WTC11 (cell line): ENCODE measurements at regions not wholly inside any gene's neighbourhood (a gene's known extent, or its start where the extent isn't known, plus 50 kb on each side); places are given as distances from the start of the nearest gene placed in this dataset.

Experiments
- ATAC-seq: fragments of 200-7000 bp; cut with Tn5 transposase; 2 replicates; pipeline ENCODE4 v1.10.0; 2021; ENCODE audit warnings: mild to moderate bottlenecking, moderate library complexity
- CTCF ChIA-PET: fragments of 300-600 bp; sonication (Branson Sonifier 250); formaldehyde crosslinking; loops from one replicate; lab custom pipeline; 2021; ENCODE audit warnings: antibody characterized with exemption; lab: Charles Lee
- POLR2A ChIA-PET: fragments of 350-600 bp; sonication (Branson Sonifier 250); formaldehyde crosslinking; loops from one replicate; lab custom pipeline; 2021; ENCODE audit warnings: antibody characterized with exemption; lab: Charles Lee
- DNase-seq: peaks from one replicate; pipeline ENCODE4 v3.0.0; 2021; ENCODE audit warnings: low spot score
- H3K27ac Mint-ChIP-seq: 2 replicates; pipeline ENCODE4 v1.8.0; 2021; ENCODE audit warnings: mixed read lengths
- H3K27me3 Mint-ChIP-seq: 2 replicates; pipeline ENCODE4 v1.8.0; 2021; ENCODE audit warnings: low read depth, mild to moderate bottlenecking, moderate library complexity, mixed read lengths
- H3K36me3 Mint-ChIP-seq: 2 replicates; pipeline ENCODE4 v1.8.0; 2021; ENCODE audit warnings: mixed read lengths
- H3K4me1 Mint-ChIP-seq: 2 replicates; pipeline ENCODE4 v1.8.0; 2022; ENCODE audit warnings: mixed read lengths
- H3K4me3 Mint-ChIP-seq: 2 replicates; pipeline ENCODE4 v1.8.0; 2021; ENCODE audit warnings: mild to moderate bottlenecking, moderate library complexity, mixed read lengths
- H3K9me3 Mint-ChIP-seq: 2 replicates; pipeline ENCODE4 v1.8.0; 2021; ENCODE audit warnings: mixed read lengths
- AFF4 ChIP-seq: sonication (generic); formaldehyde crosslinking; IDR thresholded peaks from 2 replicates; pipeline ENCODE4 v1.8.1; 2023; ENCODE audit warnings: mild to moderate bottlenecking, missing genetic modification reagents, borderline replicate concordance
- ATF3 ChIP-seq: sonication (generic); formaldehyde crosslinking; conservative IDR thresholded peaks from 2 replicates; pipeline ENCODE4 v1.8.1; 2022; ENCODE audit warnings: mild to moderate bottlenecking, missing genetic modification reagents
- CTCF ChIP-seq: fragments of 200-600 bp; IDR thresholded peaks from 2 replicates; pipeline ENCODE4 v1.8.0; 2022; ENCODE audit warnings: antibody characterized with exemption
- E2F5 ChIP-seq: sonication (generic); formaldehyde crosslinking; IDR thresholded peaks from 2 replicates; pipeline ENCODE4 v1.8.1; 2022; ENCODE audit warnings: mild to moderate bottlenecking, moderate library complexity, missing genetic modification reagents
- FOXJ3 ChIP-seq: sonication (generic); formaldehyde crosslinking; IDR thresholded peaks from 2 replicates; pipeline ENCODE4 v1.9.0; 2021; ENCODE audit warnings: missing genetic modification reagents, mild to moderate bottlenecking, borderline replicate concordance
- GTF2I ChIP-seq: fragments of 250-450 bp; sonication (Bioruptor Pico); conservative IDR thresholded peaks from 2 replicates; pipeline ENCODE4 v1.4.0; 2021; ENCODE audit warnings: mild to moderate bottlenecking
- HMGA2 ChIP-seq: fragments of 250-450 bp; sonication (Bioruptor Pico); IDR thresholded peaks from 2 replicates; pipeline ENCODE4 v1.4.0; 2021; ENCODE audit warnings: mild to moderate bottlenecking, moderate library complexity
- HMGXB4 ChIP-seq: sonication (generic); formaldehyde crosslinking; IDR thresholded peaks from 2 replicates; pipeline ENCODE4 v1.8.1; 2023; ENCODE audit warnings: mild to moderate bottlenecking, moderate library complexity, missing genetic modification reagents
- MLX ChIP-seq: sonication (generic); formaldehyde crosslinking; IDR thresholded peaks from 2 replicates; pipeline ENCODE4 v1.8.1; 2023; ENCODE audit warnings: mild to moderate bottlenecking, missing genetic modification reagents, moderate library complexity
- OVOL2 ChIP-seq: fragments of 250-450 bp; sonication (Bioruptor Pico); IDR thresholded peaks from 2 replicates; pipeline ENCODE4 v1.9.0; 2021; ENCODE audit warnings: mild to moderate bottlenecking, borderline replicate concordance
- RELA ChIP-seq: sonication (generic); formaldehyde crosslinking; IDR thresholded peaks from 2 replicates; pipeline ENCODE4 v1.8.1; 2022; ENCODE audit warnings: missing genetic modification reagents, mild to moderate bottlenecking, borderline replicate concordance
- SP1 ChIP-seq: sonication (generic); formaldehyde crosslinking; conservative IDR thresholded peaks from 2 replicates; pipeline ENCODE4 v1.8.1; 2022; ENCODE audit warnings: missing genetic modification reagents
- STAT6 ChIP-seq: sonication (generic); formaldehyde crosslinking; conservative IDR thresholded peaks from 2 replicates; pipeline ENCODE4 v1.8.1; 2023; ENCODE audit warnings: mild to moderate bottlenecking, low read depth, missing genetic modification reagents, moderate library complexity
- ZNF138 ChIP-seq: sonication (generic); formaldehyde crosslinking; conservative IDR thresholded peaks from 2 replicates; pipeline ENCODE4 v1.8.1; 2022; ENCODE audit warnings: mild to moderate bottlenecking, moderate library complexity, missing genetic modification reagents
- ZNF512 ChIP-seq: sonication (generic); formaldehyde crosslinking; IDR thresholded peaks from 2 replicates; pipeline ENCODE4 v1.8.1; 2022; ENCODE audit warnings: missing genetic modification reagents, borderline replicate concordance
- ZSCAN18 ChIP-seq: fragments of 250-450 bp; sonication (Bioruptor Pico); IDR thresholded peaks from 2 replicates; pipeline ENCODE4 v2.1.2; 2022; ENCODE audit warnings: mild to moderate bottlenecking, moderate library complexity

DNA sequence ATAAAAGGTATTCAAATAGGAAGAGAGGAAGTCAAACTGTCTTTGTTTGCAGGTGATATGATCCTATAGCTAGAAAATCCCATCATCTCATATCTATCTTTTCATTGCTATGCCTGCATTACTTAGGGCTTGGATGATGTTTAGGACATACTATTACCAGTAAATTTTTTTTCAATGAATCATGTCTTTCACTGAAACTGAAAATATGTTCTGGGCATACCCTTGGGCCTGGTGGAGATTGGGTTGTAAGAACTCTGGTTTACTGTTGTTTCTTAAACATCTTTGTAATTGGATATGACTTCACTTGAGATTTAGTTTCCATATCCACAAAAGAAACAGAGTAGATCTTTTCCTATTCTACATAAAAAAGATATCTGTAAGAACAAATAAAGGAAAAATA lies 502.2 kb upstream of the PRMT6 start:
- DNase-seq (no peak), ATAC-seq (no peak)
- POLR2A ChIA-PET, result no interaction called here
- H3K27ac Mint-ChIP-seq, result no peak overlapping the region
- H3K27me3 Mint-ChIP-seq, result no peaks in the 10 kb centered on the region
- peaks cover 11% of the 10 kb centered on the region for H3K9me3 Mint-ChIP-seq
- H3K4me1 Mint-ChIP-seq, result no peaks in the 10 kb centered on the region
- no peaks in the 10 kb centered on the region for H3K36me3 Mint-ChIP-seq
- no peak overlapping the region for H3K4me3 Mint-ChIP-seq
- TF ChIP-seq GTF2I (CRISPR knock-in tag) (no peak), MLX (no peak)
- CTCF ChIA-PET, result no interaction called here

DNA sequence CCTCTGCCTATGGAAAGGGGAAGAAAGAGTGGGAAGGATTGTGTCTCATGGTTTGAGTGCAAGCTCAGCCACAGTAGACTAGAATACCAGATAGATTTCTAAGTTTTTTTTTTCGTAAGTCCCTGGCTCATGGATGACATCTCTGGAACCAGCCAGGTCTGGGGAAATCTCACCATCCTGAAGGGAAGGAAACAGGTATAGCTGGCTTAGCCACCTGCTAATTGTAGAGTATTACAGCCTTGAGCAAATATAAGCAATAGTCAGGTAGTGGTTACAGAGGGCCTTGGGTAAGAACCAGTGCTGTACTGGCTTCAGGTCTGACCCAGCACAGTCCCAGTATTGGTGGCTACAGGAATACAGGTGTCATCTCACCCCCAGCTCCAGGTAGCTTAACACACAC lies 500.9 kb upstream of the PRMT6 start:
- DNase-seq, result no peak
- Mint-ChIP-seq H3K36me3 (no peaks in the 10 kb centered on the region), H3K4me1 (no peaks in the 10 kb centered on the region), H3K27ac (no peak overlapping the region), H3K9me3 (peaks cover 20% of the 10 kb centered on the region), H3K4me3 (no peak overlapping the region), H3K27me3 (no peaks in the 10 kb centered on the region)
- no peak for TF ChIP-seq HMGA2 (CRISPR knock-in tag)
- no peak for TF ChIP-seq ZNF138 (CRISPR knock-in tag)
- TF ChIP-seq GTF2I (CRISPR knock-in tag), result no peak
- CTCF ChIA-PET, result no interaction called here
- POLR2A ChIA-PET, result no interaction called here
- ATAC-seq, result no peak

- Mint-ChIP-seq H3K36me3 (no peaks in the 10 kb centered on the region), H3K9me3 (peaks cover 9% of the 10 kb centered on the region), H3K27ac (no peak overlapping the region), H3K27me3 (no peaks in the 10 kb centered on the region), H3K4me1 (no peaks in the 10 kb centered on the region), H3K4me3 (no peak overlapping the region)
- ATAC-seq (no peak), DNase-seq (no peak)
- POLR2A ChIA-PET, result no interaction called here
- CTCF ChIA-PET, result no interaction called here
- TF ChIP-seq RELA (CRISPR knock-in tag), result no peak
- no peak for TF ChIP-seq E2F5
- no peak for TF ChIP-seq SP1 (CRISPR knock-in tag)
- TF ChIP-seq ATF3 (CRISPR knock-in tag), result no peak
- TF ChIP-seq OVOL2 (CRISPR knock-in tag), result no peak
- TF ChIP-seq ZSCAN18 (CRISPR knock-in tag), result no peak
- no peak for TF ChIP-seq AFF4
- no peak for TF ChIP-seq STAT6 (CRISPR knock-in tag)
- no peak for TF ChIP-seq FOXJ3 (CRISPR knock-in tag)
- TF ChIP-seq ZNF512, result no peak
- no peak for TF ChIP-seq CTCF
- TF ChIP-seq HMGXB4, result no peak
These were observed 492.3 kb upstream of the PRMT6 start for GRCh38 chr1:106564192-106564591.
